ENCODE measurements at regions not wholly inside any gene's neighbourhood (a gene's known extent, or its start where the extent isn't known, plus 50 kb on each side); places are given as distances from the start of the nearest gene placed in this dataset.
"Not testable (repeated sequence)": the region's sequence is repeated elsewhere in the genome, so short reads cannot be mapped to it uniquely, and the experiment has no call there.

- TF ChIP-seq CTCF (IDR thresholded peaks at IDR 0.05); EZH2 (IDR thresholded peaks at IDR 0.05; ENCODE audit: borderline replicate concordance, insufficient read depth, low read depth, low read length, poor library complexity, severe bottlenecking): not testable (repeated sequence)
These were observed 60.4 kb upstream of the SPN start for GRCh38 chr16:29602683-29603088.

Data from B cell (primary cell).